ENCODE measurements at regions not wholly inside any gene's neighbourhood (a gene's known extent, or its start where the extent isn't known, plus 50 kb on each side); places are given as distances from the start of the nearest gene placed in this dataset.
"Not testable (repeated sequence)": the region's sequence is repeated elsewhere in the genome, so short reads cannot be mapped to it uniquely, and the experiment has no call there.

GRCh38 chr16:31711344-31711845 is 162.2 kb upstream of the ZNF267 start:
- Histone ChIP-seq H3K4me3 (ENCODE audit: low read length in 2 of 2) (no peak overlapping the region), H3K36me3 (ENCODE audit: control insufficient read depth in 2 of 2, insufficient read depth in 2 of 2, low read length in 2 of 2) (peaks cover 0 to 16% of the 10 kb centered on the region in 2 donors), H3K27me3 (ENCODE audit: control insufficient read depth in 1 of 2, insufficient read depth in 2 of 2, low read length in 2 of 2) (no peaks in the 10 kb centered on the region), H3K4me1 (ENCODE audit: control insufficient read depth, insufficient read depth, low read length) (peaks cover 11% of the 10 kb centered on the region), H3K9me3 (ENCODE audit: control insufficient read depth in 2 of 2, low read length in 2 of 2) (no peaks in the 10 kb centered on the region), H3K9ac (ENCODE audit: low read length in 2 of 2) (no peak overlapping the region), H3K27ac (ENCODE audit: low read length) (no peak overlapping the region)

- Histone ChIP-seq H3K27ac (ENCODE audit: low read length) (no peak overlapping the region), H3K36me3 (ENCODE audit: control insufficient read depth in 2 of 2, insufficient read depth in 2 of 2, low read length in 2 of 2) (peaks cover 0 to 13% of the 10 kb centered on the region in 2 donors), H3K4me3 (ENCODE audit: low read length in 2 of 2) (no peak overlapping the region), H3K27me3 (ENCODE audit: control insufficient read depth in 1 of 2, insufficient read depth in 2 of 2, low read length in 2 of 2) (no peaks in the 10 kb centered on the region), H3K4me1 (ENCODE audit: control insufficient read depth, insufficient read depth, low read length) (peaks cover 11% of the 10 kb centered on the region), H3K9ac (ENCODE audit: low read length in 2 of 2) (no peak overlapping the region), H3K9me3 (ENCODE audit: control insufficient read depth in 2 of 2, low read length in 2 of 2) (no peaks in the 10 kb centered on the region)
Measured at GRCh38 chr16:31712064-31712540, 161.5 kb upstream of the ZNF267 start.

- H3K4me1 ChIP-seq (ENCODE audit: control insufficient read depth, insufficient read depth, low read length): peaks cover 13% of the 10 kb centered on the region
- peak overlapping the region; percentile 98 to 99 for H3K9ac ChIP-seq (ENCODE audit: low read length in 2 of 2)
- H3K27me3 ChIP-seq (ENCODE audit: control insufficient read depth in 1 of 2, insufficient read depth in 2 of 2, low read length in 2 of 2): no peaks in the 10 kb centered on the region
- H3K4me3 ChIP-seq (ENCODE audit: low read length in 2 of 2): peak overlapping the region; percentile 96
- no peaks in the 10 kb centered on the region for H3K9me3 ChIP-seq (ENCODE audit: control insufficient read depth in 2 of 2, low read length in 2 of 2)
- peak overlapping the region; percentile 91 for H3K27ac ChIP-seq (ENCODE audit: low read length)
- peaks cover 0 to 5% of the 10 kb centered on the region in 2 donors for H3K36me3 ChIP-seq (ENCODE audit: control insufficient read depth in 2 of 2, insufficient read depth in 2 of 2, low read length in 2 of 2)
Measured at GRCh38 chr16:31713071-31713944, 160.3 kb upstream of the ZNF267 start.

- Histone ChIP-seq H3K4me3 (ENCODE audit: low read length in 2 of 2) (peak overlapping the region; percentile 96), H3K27me3 (ENCODE audit: control insufficient read depth in 1 of 2, insufficient read depth in 2 of 2, low read length in 2 of 2) (no peaks in the 10 kb centered on the region), H3K9ac (ENCODE audit: low read length in 2 of 2) (peak overlapping the region; percentile 98 to 99), H3K27ac (ENCODE audit: low read length) (peak overlapping the region; percentile 91), H3K36me3 (ENCODE audit: control insufficient read depth in 2 of 2, insufficient read depth in 2 of 2, low read length in 2 of 2) (no peaks in the 10 kb centered on the region), H3K4me1 (ENCODE audit: control insufficient read depth, insufficient read depth, low read length) (peaks cover 21% of the 10 kb centered on the region), H3K9me3 (ENCODE audit: control insufficient read depth in 2 of 2, low read length in 2 of 2) (no peaks in the 10 kb centered on the region)
Measured at GRCh38 chr16:31713945-31714902, 159.4 kb upstream of the ZNF267 start.

GRCh38 chr16:31714903-31715504 is 158.6 kb upstream of the ZNF267 start:
- peak overlapping the region; percentile 96 for H3K4me3 ChIP-seq (ENCODE audit: low read length in 2 of 2)
- H3K27me3 ChIP-seq (ENCODE audit: control insufficient read depth in 1 of 2, insufficient read depth in 2 of 2, low read length in 2 of 2): no peaks in the 10 kb centered on the region
- no peaks in the 10 kb centered on the region for H3K36me3 ChIP-seq (ENCODE audit: control insufficient read depth in 2 of 2, insufficient read depth in 2 of 2, low read length in 2 of 2)
- no peak overlapping the region for H3K9ac ChIP-seq (ENCODE audit: low read length in 2 of 2)
- peaks cover 26% of the 10 kb centered on the region for H3K4me1 ChIP-seq (ENCODE audit: control insufficient read depth, insufficient read depth, low read length)
- H3K27ac ChIP-seq (ENCODE audit: low read length): no peak overlapping the region
- no peaks in the 10 kb centered on the region for H3K9me3 ChIP-seq (ENCODE audit: control insufficient read depth in 2 of 2, low read length in 2 of 2)

- H3K36me3 ChIP-seq (ENCODE audit: control insufficient read depth in 2 of 2, insufficient read depth in 2 of 2, low read length in 2 of 2): no peaks in the 10 kb centered on the region
- H3K27me3 ChIP-seq (ENCODE audit: control insufficient read depth in 1 of 2, insufficient read depth in 2 of 2, low read length in 2 of 2): no peaks in the 10 kb centered on the region
- peaks cover 28% of the 10 kb centered on the region for H3K4me1 ChIP-seq (ENCODE audit: control insufficient read depth, insufficient read depth, low read length)
- H3K9ac ChIP-seq (ENCODE audit: low read length in 2 of 2): no peak overlapping the region
- H3K27ac ChIP-seq (ENCODE audit: low read length): no peak overlapping the region
- H3K9me3 ChIP-seq (ENCODE audit: control insufficient read depth in 2 of 2, low read length in 2 of 2): no peaks in the 10 kb centered on the region
- H3K4me3 ChIP-seq (ENCODE audit: low read length in 2 of 2): no peak overlapping the region
Measured at GRCh38 chr16:31715915-31716314, 157.7 kb upstream of the ZNF267 start.

- Histone ChIP-seq H3K4me1 (ENCODE audit: control insufficient read depth, insufficient read depth, low read length) (peaks cover 28% of the 10 kb centered on the region), H3K27me3 (ENCODE audit: control insufficient read depth in 1 of 2, insufficient read depth in 2 of 2, low read length in 2 of 2) (no peaks in the 10 kb centered on the region), H3K36me3 (ENCODE audit: control insufficient read depth in 2 of 2, insufficient read depth in 2 of 2, low read length in 2 of 2) (no peaks in the 10 kb centered on the region), H3K4me3 (ENCODE audit: low read length in 2 of 2) (no peak overlapping the region), H3K27ac (ENCODE audit: low read length) (peak overlapping the region; percentile 24), H3K9ac (ENCODE audit: low read length in 2 of 2) (no peak overlapping the region), H3K9me3 (ENCODE audit: control insufficient read depth in 2 of 2, low read length in 2 of 2) (no peaks in the 10 kb centered on the region)
Measured at GRCh38 chr16:31718998-31719397, 154.6 kb upstream of the ZNF267 start.

- peaks cover 5 to 12% of the 10 kb centered on the region in 2 donors for H3K36me3 ChIP-seq (ENCODE audit: control insufficient read depth in 2 of 2, insufficient read depth in 2 of 2, low read length in 2 of 2)
Measured at GRCh38 chr16:31727553-31727952, 146.1 kb upstream of the ZNF267 start.

GRCh38 chr16:31734265-31734664 is 139.3 kb upstream of the ZNF267 start:
- Histone ChIP-seq H3K4me1 (ENCODE audit: control insufficient read depth, insufficient read depth, low read length) (no peaks in the 10 kb centered on the region), H3K36me3 (ENCODE audit: control insufficient read depth in 2 of 2, insufficient read depth in 2 of 2, low read length in 2 of 2) (peaks cover 10 to 19% of the 10 kb centered on the region in 2 donors), H3K27me3 (ENCODE audit: control insufficient read depth in 1 of 2, insufficient read depth in 2 of 2, low read length in 2 of 2) (no peaks in the 10 kb centered on the region), H3K27ac (ENCODE audit: low read length) (no peak overlapping the region), H3K4me3 (ENCODE audit: low read length in 2 of 2) (no peak overlapping the region), H3K9ac (ENCODE audit: low read length in 2 of 2) (no peak overlapping the region), H3K9me3 (ENCODE audit: control insufficient read depth in 2 of 2, low read length in 2 of 2) (peaks cover 0 to 2% of the 10 kb centered on the region in 2 donors)

More at GRCh38 chr16:31727553-31727952, 146.1 kb upstream of the ZNF267 start:
- H3K27ac ChIP-seq (ENCODE audit: low read length): no peak overlapping the region
- H3K9me3 ChIP-seq (ENCODE audit: control insufficient read depth in 2 of 2, low read length in 2 of 2): peaks cover 0 to 2% of the 10 kb centered on the region in 2 donors
- no peaks in the 10 kb centered on the region for H3K4me1 ChIP-seq (ENCODE audit: control insufficient read depth, insufficient read depth, low read length)
- H3K9ac ChIP-seq (ENCODE audit: low read length in 2 of 2): no peak overlapping the region
- H3K4me3 ChIP-seq (ENCODE audit: low read length in 2 of 2): no peak overlapping the region
- no peaks in the 10 kb centered on the region for H3K27me3 ChIP-seq (ENCODE audit: control insufficient read depth in 1 of 2, insufficient read depth in 2 of 2, low read length in 2 of 2)

- not testable (repeated sequence) for H3K4me3 ChIP-seq (ENCODE audit: low read length in 2 of 2); H3K27me3 ChIP-seq (ENCODE audit: control insufficient read depth in 1 of 2, insufficient read depth in 2 of 2, low read length in 2 of 2); H3K9ac ChIP-seq (ENCODE audit: low read length in 2 of 2); H3K27ac ChIP-seq (ENCODE audit: low read length); H3K4me1 ChIP-seq (ENCODE audit: control insufficient read depth, insufficient read depth, low read length)
- H3K9me3 ChIP-seq (ENCODE audit: control insufficient read depth in 2 of 2, low read length in 2 of 2): peaks cover 15 to 28% of the 10 kb centered on the region in 2 donors
- H3K36me3 ChIP-seq (ENCODE audit: control insufficient read depth in 2 of 2, insufficient read depth in 2 of 2, low read length in 2 of 2): peaks cover 7 to 17% of the 10 kb centered on the region in 2 donors
Measured at GRCh38 chr16:31745098-31745497, 128.5 kb upstream of the ZNF267 start.
